Dermis blood vessel endothelial cell (primary cell): ENCODE measurements at regions not wholly inside any gene's neighbourhood (a gene's known extent, or its start where the extent isn't known, plus 50 kb on each side); places are given as distances from the start of the nearest gene placed in this dataset.
A peak's percentile ranks its signal among the peaks of the same experiment; 100 is the strongest.
"Not testable (repeated sequence)": the region's sequence is repeated elsewhere in the genome, so short reads cannot be mapped to it uniquely, and the experiment has no call there.

Source experiments
- DNase-seq: peaks from one replicate; pipeline ENCODE4 v3.0.0; 2010

DNA sequence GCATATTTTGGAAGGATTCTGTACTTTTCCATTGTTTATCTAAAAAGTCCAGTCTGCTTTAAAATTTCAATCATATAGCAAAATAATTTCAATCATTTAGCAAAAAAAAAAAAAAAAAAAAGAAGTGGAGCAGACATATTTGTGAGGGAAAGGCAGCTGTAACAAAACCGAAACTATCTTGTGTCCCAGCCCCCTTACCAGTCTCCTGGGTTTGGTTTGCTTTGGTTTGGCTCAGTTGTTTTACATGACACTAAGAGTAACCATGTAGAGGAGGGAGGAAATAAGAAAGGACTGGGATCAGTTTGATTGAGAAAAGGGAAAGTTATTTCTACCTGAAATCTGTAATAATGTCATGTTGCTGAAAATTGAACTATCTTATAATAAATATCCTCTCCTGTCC lies 158.8 kb upstream of the GADL1 start:
- DNase-seq, result no peak

DNA sequence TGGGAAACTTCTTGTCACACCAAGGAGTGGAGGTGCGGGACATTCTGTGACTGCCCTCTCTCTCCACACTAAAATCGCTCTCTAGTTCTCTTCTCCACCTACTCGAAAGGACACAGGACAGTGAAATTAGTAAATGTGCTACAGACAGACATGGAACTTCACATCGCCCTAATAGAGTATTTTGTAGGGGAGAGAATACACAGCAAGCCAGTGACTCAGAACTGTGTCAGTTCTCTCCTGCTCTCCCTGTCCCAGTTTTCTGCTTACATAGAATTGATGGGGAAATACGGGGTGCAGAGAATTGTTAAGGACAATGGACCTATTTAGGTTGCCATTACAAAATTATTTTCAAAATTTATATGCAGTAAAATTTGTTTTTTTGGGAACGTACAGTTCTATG lies 159.6 kb upstream of the GADL1 start:
- no peak for DNase-seq

- DNase-seq, result no peak
Measured at GRCh38 chr3:31055757-31056156, 161.3 kb upstream of the GADL1 start.

- DNase-seq, result no peak
Measured at GRCh38 chr3:31057891-31058290, 163.4 kb upstream of the GADL1 start.

DNA sequence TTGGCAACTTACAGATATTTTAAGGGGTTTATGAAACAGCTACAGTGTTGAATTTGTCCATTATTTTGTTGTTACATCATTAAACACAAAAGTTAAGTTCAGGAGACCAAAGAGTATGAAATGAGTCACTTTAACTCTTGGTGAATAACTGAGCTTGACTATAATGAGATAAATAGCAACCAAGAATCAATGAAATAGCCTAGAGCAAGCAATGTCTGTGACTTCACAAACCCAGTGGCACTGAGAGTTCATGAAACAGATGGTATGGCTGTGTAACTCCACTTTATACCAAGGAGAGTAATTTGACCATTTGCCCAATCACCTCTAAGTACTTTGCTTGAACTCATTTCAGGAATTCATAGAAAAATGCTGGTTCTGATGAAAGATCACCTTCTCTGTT lies 169.6 kb upstream of the GADL1 start:
- DNase-seq, result no peak

- DNase-seq, result no peak
Measured at GRCh38 chr3:31065765-31066164, 171.3 kb upstream of the GADL1 start.

- peak; percentile 6 for DNase-seq
Measured at GRCh38 chr3:31067004-31067403, 172.5 kb upstream of the GADL1 start.

- DNase-seq, result no peak
Measured at GRCh38 chr3:31075471-31075870, 181.0 kb upstream of the GADL1 start.

- DNase-seq, result no peak
Measured at GRCh38 chr3:31075876-31076275, 181.4 kb upstream of the GADL1 start.

GRCh38 chr3:31077021-31077601 lies 182.7 kb upstream of the GADL1 start:
- DNase-seq, result peak; percentile 76

GRCh38 chr3:31077826-31078225 lies 183.4 kb upstream of the GADL1 start:
- peak; percentile 13 for DNase-seq

DNA sequence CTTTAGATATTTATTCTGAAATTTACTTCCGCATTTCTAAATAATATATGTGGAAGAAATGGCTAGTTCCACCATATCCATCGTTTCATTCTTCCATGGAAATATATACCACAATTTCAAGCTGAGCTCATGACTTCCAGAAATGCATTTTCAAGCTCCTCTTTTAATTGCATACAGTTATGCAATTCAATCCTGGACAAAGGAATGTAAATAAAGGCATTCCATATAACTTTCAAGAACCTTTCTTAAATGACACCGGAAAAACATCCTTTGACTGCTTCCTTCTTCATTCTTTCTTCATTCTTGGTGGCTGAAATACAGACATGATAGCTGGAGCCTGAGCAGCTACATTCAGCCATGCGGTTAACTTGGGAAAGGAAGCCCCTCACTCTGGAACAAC lies 185.2 kb upstream of the GADL1 start:
- no peak for DNase-seq

DNA sequence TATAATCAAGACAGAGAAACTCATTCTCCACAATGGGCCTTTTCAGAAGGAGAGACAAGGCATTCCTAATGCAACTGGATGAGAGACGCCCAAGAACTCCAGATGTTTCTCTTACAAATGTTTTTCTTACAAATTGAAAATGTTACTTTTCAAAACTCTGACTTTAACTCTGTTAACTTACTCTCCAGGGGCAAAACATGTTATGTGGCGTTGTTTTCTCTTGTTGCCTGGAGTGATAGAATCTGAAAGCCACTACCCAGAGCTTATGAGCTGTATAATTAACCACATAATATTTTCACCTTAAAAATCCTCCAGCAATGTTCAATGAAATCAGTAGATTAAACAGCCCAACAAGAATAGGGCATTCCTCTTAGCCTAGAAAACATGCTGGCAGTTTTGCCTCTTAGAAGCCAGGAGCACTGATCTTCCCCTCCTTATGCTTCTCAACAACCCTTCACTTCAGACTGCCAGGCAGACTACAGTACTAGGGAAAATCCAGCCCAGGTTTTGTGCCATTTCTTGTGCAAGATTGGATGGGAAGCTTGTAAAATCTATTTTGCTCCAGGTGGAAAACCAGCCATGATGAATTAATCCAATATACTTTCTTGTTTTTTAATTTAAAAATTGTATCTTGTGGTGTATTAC lies 186.7 kb upstream of the GADL1 start:
- DNase-seq, result no peak

- DNase-seq, result no peak
Measured at GRCh38 chr3:31086148-31086547, 191.7 kb upstream of the GADL1 start.

GRCh38 chr3:31086698-31087097 lies 192.2 kb upstream of the GADL1 start:
- DNase-seq, result peak; percentile 15

GRCh38 chr3:31091748-31092147 lies 197.3 kb upstream of the GADL1 start:
- DNase-seq, result no peak

GRCh38 chr3:31092748-31093589 lies 198.5 kb upstream of the GADL1 start:
- DNase-seq, result peak; percentile 74

DNA sequence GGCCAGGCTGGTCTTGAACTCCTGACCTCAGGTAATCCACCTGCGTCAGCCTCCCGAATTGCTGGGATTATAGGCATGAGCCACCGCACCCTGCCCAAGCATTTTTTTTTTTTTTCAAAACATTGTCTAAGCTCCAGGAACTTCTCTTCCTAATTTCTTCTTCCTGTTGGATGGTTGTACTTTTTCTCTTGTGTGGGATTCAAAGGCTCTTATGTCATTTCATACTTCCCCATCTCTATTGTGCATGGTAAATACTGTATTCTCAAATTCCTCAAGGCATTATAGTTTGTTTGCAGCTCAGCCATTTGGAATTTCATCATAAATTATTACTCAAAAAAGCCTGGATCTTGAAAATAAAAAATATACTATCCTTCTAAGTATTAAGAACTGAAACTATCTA lies 199.1 kb upstream of the GADL1 start:
- DNase-seq, result peak; percentile 36

DNA sequence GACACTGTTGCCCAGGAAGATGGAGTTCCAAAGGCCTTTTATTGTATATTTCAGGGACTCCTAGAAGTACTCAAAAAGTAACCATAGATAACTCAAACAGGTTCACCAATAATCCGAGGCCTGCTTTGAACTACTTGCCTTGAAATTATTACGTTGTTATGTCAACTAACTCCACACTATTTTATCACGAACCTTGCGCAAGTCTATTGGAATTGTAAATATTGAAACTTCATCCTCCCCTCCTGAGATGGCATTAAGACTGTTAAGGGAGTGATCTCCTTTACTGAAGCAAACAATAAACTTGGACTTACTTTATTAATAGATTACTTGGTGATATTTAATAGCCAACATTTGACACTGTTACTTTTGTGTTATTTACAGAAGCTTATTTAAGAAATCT lies 199.6 kb upstream of the GADL1 start:
- DNase-seq, result no peak

- no peak for DNase-seq
Measured at GRCh38 chr3:31095255-31095654, 200.8 kb upstream of the GADL1 start.

- DNase-seq, result no peak
Measured at GRCh38 chr3:31096661-31097395, 202.4 kb upstream of the GADL1 start.

GRCh38 chr3:31100519-31100918 lies 206.1 kb upstream of the GADL1 start:
- DNase-seq, result no peak

DNA sequence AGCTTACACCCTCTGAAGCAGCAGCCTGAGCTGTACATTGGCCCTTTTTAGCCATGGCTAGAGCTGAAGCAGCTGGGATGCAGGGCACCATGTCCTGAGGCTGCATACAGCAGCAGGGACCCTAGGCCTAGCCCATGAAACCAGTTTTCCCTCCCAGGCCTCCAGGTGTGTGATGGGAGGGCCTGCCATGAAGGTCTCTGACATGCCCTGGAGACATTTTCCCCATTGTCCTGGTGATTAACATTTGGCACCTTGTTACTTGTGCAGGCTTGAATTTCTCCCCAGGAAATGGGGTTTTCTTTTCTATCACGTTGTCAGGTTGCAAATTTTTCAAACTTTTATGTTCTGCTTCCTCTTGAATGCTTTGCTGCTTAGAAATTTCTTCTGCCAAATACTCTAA lies 206.8 kb upstream of the GADL1 start:
- DNase-seq, result not testable (repeated sequence)
